Vagina (tissue), 2 donors: ENCODE measurements at regions not wholly inside any gene's neighbourhood (a gene's known extent, or its start where the extent isn't known, plus 50 kb on each side); places are given as distances from the start of the nearest gene placed in this dataset.

Source experiments
- POLR2A ChIP-seq, 2 donors: fragments of 450-650 bp; IDR thresholded peaks; one replicate each; pipeline ENCODE4 v1.6.1; 2017; ENCODE audit warnings: antibody characterized with exemption in 2 of 2, mild to moderate bottlenecking in 2 of 2, moderate library complexity in 2 of 2
- POLR2AphosphoS5 ChIP-seq, 2 donors: sonication (generic); formaldehyde crosslinking; IDR thresholded peaks; one replicate each; pipeline ENCODE4 v1.9.0; 2017; ENCODE audit warnings: antibody characterized with exemption in 2 of 2, mild to moderate bottlenecking in 2 of 2, low read depth in 1 of 2; ENCODE audit not compliant: insufficient read depth in 1 of 2
- TF ChIP-seq, protein P1 (sequence below), 3 experiments: fragments of 450-650 bp in 2 of 3; fragments of 200-600 bp in 1 of 3; sonication (generic) in 1 of 3; IDR thresholded peaks; one replicate each; pipeline ENCODE4 v1.5.1; 2017 to 2019; ENCODE audit warnings: antibody characterized with exemption in 3 of 3, mild to moderate bottlenecking in 2 of 3, moderate library complexity in 2 of 3

DNA sequence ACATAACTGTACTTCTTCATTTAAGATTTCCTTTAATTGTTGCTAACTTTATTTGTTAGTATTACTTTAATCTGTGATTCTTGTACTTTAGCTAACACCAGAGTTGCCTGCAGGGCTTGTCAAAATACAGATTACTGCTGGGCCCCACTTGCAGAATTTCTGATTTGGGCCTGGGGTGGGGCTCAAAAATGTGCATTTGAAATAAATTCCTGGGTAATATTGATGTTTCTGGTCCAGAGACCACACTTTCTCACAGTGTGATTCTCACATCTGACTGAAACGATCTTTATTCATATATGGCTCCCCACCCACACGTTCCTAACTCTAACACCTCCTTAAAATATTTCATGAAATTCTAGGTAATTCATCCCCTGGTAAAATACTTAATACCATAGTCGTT, 452.6 kb upstream of the ACVR2A start:
- TF ChIP-seq, protein P1, sequence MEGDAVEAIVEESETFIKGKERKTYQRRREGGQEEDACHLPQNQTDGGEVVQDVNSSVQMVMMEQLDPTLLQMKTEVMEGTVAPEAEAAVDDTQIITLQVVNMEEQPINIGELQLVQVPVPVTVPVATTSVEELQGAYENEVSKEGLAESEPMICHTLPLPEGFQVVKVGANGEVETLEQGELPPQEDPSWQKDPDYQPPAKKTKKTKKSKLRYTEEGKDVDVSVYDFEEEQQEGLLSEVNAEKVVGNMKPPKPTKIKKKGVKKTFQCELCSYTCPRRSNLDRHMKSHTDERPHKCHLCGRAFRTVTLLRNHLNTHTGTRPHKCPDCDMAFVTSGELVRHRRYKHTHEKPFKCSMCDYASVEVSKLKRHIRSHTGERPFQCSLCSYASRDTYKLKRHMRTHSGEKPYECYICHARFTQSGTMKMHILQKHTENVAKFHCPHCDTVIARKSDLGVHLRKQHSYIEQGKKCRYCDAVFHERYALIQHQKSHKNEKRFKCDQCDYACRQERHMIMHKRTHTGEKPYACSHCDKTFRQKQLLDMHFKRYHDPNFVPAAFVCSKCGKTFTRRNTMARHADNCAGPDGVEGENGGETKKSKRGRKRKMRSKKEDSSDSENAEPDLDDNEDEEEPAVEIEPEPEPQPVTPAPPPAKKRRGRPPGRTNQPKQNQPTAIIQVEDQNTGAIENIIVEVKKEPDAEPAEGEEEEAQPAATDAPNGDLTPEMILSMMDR (IDR thresholded peaks at IDR 0.05) = no peak
- no peak for TF ChIP-seq POLR2A (IDR thresholded peaks at IDR 0.05)
- TF ChIP-seq POLR2AphosphoS5 (IDR thresholded peaks at IDR 0.05; ENCODE audit: insufficient read depth in 1 of 2, low read depth in 1 of 2) = no peak
